ENCODE measurements at regions not wholly inside any gene's neighbourhood (a gene's known extent, or its start where the extent isn't known, plus 50 kb on each side); places are given as distances from the start of the nearest gene placed in this dataset.

- Histone ChIP-seq H3K36me3 (ENCODE audit: low read depth) (no peaks in the 10 kb centered on the region), H3K4me1 (ENCODE audit: insufficient read depth, poor library complexity, severe bottlenecking) (no peaks in the 10 kb centered on the region), H3K4me3 (ENCODE audit: severe bottlenecking) (no peak overlapping the region), H3K27ac (ENCODE audit: poor library complexity, severe bottlenecking) (no peak overlapping the region), H3K27me3 (ENCODE audit: insufficient read depth, poor library complexity, severe bottlenecking) (peaks cover 5% of the 10 kb centered on the region), H3K9me3 (ENCODE audit: severe bottlenecking) (no peaks in the 10 kb centered on the region)
- DNase-seq (ENCODE audit: low spot score) (no peak), ATAC-seq (ENCODE audit: low read depth) (no peak)
- TF ChIP-seq, protein P1, sequence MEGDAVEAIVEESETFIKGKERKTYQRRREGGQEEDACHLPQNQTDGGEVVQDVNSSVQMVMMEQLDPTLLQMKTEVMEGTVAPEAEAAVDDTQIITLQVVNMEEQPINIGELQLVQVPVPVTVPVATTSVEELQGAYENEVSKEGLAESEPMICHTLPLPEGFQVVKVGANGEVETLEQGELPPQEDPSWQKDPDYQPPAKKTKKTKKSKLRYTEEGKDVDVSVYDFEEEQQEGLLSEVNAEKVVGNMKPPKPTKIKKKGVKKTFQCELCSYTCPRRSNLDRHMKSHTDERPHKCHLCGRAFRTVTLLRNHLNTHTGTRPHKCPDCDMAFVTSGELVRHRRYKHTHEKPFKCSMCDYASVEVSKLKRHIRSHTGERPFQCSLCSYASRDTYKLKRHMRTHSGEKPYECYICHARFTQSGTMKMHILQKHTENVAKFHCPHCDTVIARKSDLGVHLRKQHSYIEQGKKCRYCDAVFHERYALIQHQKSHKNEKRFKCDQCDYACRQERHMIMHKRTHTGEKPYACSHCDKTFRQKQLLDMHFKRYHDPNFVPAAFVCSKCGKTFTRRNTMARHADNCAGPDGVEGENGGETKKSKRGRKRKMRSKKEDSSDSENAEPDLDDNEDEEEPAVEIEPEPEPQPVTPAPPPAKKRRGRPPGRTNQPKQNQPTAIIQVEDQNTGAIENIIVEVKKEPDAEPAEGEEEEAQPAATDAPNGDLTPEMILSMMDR (IDR thresholded peaks at IDR 0.05; ENCODE audit: poor library complexity, severe bottlenecking), result no peak
These were observed 145.1 kb downstream of the SAMD5 start for GRCh38 chr6:147653631-147654030.

- ATAC-seq (ENCODE audit: low read depth) (no peak), DNase-seq (ENCODE audit: low spot score) (no peak)
- no peaks in the 10 kb centered on the region for H3K36me3 ChIP-seq (ENCODE audit: low read depth)
- no peaks in the 10 kb centered on the region for H3K9me3 ChIP-seq (ENCODE audit: severe bottlenecking)
- no peak overlapping the region for H3K27ac ChIP-seq (ENCODE audit: poor library complexity, severe bottlenecking)
- TF ChIP-seq, protein P1 (IDR thresholded peaks at IDR 0.05; ENCODE audit: poor library complexity, severe bottlenecking), result no peak
- peaks cover 5% of the 10 kb centered on the region for H3K27me3 ChIP-seq (ENCODE audit: insufficient read depth, poor library complexity, severe bottlenecking)
- no peak overlapping the region for H3K4me3 ChIP-seq (ENCODE audit: severe bottlenecking)
- H3K4me1 ChIP-seq (ENCODE audit: insufficient read depth, poor library complexity, severe bottlenecking), result no peaks in the 10 kb centered on the region
These were observed 145.8 kb downstream of the SAMD5 start for GRCh38 chr6:147654103-147654845.

GRCh38 chr6:147660334-147661311 is 152.1 kb downstream of the SAMD5 start:
- Histone ChIP-seq H3K9me3 (ENCODE audit: severe bottlenecking) (no peaks in the 10 kb centered on the region), H3K4me3 (ENCODE audit: severe bottlenecking) (no peak overlapping the region), H3K27ac (ENCODE audit: poor library complexity, severe bottlenecking) (no peak overlapping the region), H3K27me3 (ENCODE audit: insufficient read depth, poor library complexity, severe bottlenecking) (peaks cover 3% of the 10 kb centered on the region), H3K36me3 (ENCODE audit: low read depth) (no peaks in the 10 kb centered on the region), H3K4me1 (ENCODE audit: insufficient read depth, poor library complexity, severe bottlenecking) (no peaks in the 10 kb centered on the region)
- no peak for ATAC-seq (ENCODE audit: low read depth)
- TF ChIP-seq, protein P1 (IDR thresholded peaks at IDR 0.05; ENCODE audit: poor library complexity, severe bottlenecking), result no peak
- DNase-seq (ENCODE audit: low spot score), result no peak

GRCh38 chr6:147662646-147663045 is 154.2 kb downstream of the SAMD5 start:
- Histone ChIP-seq H3K4me3 (ENCODE audit: severe bottlenecking) (no peak overlapping the region), H3K27ac (ENCODE audit: poor library complexity, severe bottlenecking) (no peak overlapping the region), H3K9me3 (ENCODE audit: severe bottlenecking) (no peaks in the 10 kb centered on the region), H3K4me1 (ENCODE audit: insufficient read depth, poor library complexity, severe bottlenecking) (no peaks in the 10 kb centered on the region), H3K36me3 (ENCODE audit: low read depth) (no peaks in the 10 kb centered on the region), H3K27me3 (ENCODE audit: insufficient read depth, poor library complexity, severe bottlenecking) (no peaks in the 10 kb centered on the region)
- TF ChIP-seq, protein P1 (IDR thresholded peaks at IDR 0.05; ENCODE audit: poor library complexity, severe bottlenecking), result no peak
- no peak for DNase-seq (ENCODE audit: low spot score)
- no peak for ATAC-seq (ENCODE audit: low read depth)

Data from RWPE2 (cell line).